GM21390 (cell line): ENCODE measurements at regions not wholly inside any gene's neighbourhood (a gene's known extent, or its start where the extent isn't known, plus 50 kb on each side); places are given as distances from the start of the nearest gene placed in this dataset.

Experiments
- ATAC-seq: cut with Tn5 transposase; IDR thresholded peaks from one replicate; pipeline ENCODE4 v1.9.1; 2021; ENCODE audit not compliant: unreplicated experiment

GRCh38 chr5:159420940-159421339 is 90.7 kb upstream of the IL12B start:
- no peak for ATAC-seq

DNA sequence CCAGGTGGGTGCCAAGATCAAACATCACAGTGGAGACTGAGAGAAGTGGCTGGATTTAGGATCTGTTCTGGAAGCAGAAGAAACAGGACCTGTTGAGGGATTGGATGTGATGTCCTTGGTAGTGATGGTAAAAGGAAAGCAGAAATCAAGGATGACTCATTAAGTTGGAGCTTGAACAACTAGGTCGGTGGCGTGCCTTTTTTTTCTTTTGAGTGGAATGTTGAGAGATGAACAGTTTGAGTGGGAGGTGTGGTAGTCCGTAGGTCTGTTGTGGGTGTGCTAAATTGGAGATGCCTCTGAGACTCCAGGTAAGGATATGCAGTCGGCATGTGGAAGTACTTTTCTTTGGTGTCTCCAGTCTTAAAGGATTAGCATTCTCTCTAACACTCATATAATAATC is 92.1 kb upstream of the IL12B start:
- no peak for ATAC-seq

GRCh38 chr5:159422910-159423309 is 92.6 kb upstream of the IL12B start:
- no peak for ATAC-seq

DNA sequence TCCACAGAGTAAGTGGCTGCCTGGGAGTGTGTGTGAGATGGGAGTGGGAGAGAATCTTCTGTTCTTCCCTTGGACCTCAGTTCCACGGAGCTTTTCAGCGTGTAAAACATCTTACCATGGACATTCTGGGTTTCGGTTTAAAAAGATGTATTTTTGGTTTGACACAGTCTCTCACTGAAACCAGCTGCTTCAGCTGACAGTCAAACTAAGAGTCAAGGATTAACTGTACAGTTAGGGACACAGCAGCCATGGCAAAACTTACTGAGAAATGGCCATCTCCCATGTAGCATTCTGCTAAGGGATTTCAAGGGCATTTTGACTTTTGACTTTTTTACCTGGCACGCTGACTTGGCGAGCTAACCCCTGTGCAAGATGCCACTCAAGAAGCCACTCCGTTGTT is 93.8 kb upstream of the IL12B start:
- ATAC-seq, result no peak

GRCh38 chr5:159426694-159427093 is 96.4 kb upstream of the IL12B start:
- ATAC-seq, result no peak

DNA sequence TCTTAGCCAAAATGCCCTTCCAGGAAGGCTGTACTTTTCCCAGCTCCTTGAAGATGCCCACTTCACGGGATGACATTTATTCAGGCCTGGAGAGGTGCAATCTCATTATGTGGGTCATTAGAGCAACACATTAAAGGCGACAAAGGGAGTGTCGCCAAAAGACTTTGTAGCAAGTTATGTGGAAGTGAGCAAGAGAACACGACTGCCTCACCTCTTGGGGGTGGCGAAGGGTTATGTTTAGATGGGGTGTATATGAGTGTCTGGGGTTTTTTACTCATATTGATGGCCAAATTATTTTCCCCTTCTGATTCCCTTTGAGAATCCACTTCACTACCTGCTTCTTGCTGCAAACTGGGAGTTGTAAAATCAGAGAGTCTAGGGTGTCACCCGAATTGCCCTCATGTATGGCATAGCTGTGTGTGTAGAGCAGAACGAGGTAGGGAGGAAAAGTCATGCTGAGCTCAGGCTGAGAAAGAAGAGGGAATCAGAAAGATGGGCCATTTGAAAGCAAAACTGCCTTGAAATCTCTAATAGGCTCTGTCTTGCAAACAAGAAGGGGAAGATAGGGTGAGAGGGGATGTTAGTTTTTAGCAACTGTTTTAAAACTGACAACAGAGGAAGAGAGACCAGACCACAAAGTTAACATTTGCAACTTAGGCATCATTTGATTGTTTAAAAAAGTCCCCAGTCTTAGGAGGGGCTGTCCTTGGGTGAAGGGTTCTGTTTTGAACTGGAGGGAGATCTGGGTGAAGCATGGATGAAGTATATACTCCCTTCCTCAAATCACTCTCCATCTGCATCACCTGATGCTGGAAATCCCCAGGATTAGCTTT is 97.1 kb upstream of the IL12B start:
- ATAC-seq, result peak; percentile 75

DNA sequence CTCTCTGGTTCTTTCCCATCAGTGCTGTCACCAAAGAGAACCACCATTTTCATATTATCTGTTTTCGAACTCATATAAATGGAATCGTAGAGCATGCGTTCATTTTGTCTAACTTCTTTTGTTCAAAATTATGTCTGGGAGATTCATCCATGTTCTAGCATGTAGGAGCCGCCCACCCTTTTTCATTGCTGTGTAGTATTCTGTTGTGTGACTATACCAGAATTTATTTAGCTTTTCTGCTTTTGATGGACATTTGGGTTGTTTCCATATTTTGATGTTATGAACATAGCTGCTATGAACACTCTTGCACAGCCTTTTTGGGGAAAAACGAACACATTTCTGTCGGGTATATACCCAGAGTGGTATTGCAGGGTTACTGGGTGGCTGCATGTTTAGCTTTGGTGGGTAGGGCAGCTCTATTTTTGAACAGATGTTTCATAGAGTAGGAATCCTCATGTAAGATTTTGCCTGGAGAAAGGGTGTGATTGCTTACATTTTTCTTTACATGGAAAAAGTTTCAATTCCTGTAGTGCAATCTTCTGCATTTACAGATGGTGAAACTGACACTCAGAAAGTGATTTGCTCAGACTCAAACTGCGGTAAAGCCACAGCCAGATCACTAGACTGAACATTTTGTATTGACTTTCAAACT is 100.2 kb upstream of the IL12B start:
- ATAC-seq, result no peak

- ATAC-seq, result no peak
Measured at GRCh38 chr5:159435855-159436254, 105.6 kb upstream of the IL12B start.

DNA sequence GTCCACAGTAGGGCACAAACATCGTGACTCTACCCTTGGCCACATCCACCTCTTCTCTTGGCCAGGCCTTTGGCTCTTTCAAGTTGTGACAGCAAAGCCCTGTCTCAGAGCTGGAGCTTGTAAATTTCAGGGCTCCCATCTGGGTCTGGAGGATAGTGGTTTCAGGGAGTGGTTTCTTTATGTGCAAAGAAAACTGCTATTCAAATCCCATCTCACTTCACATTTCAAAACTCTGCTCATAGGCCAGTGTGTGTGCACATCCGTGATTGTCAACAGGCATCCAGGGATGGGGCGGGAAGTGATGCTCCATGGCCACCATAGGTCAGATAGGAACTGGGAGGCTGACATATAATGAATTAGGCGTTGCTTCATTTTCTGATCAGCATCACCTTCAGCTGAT is 107.8 kb upstream of the IL12B start:
- ATAC-seq, result no peak

GRCh38 chr5:159439002-159439401 is 108.7 kb upstream of the IL12B start:
- no peak for ATAC-seq

GRCh38 chr5:159440235-159440634 is 109.9 kb upstream of the IL12B start:
- ATAC-seq, result peak; percentile 74

- ATAC-seq, result no peak
Measured at GRCh38 chr5:159440968-159441367, 110.7 kb upstream of the IL12B start.

- ATAC-seq, result no peak
Measured at GRCh38 chr5:159441441-159441840, 111.2 kb upstream of the IL12B start.

GRCh38 chr5:159442206-159442850 is 112.0 kb upstream of the IL12B start:
- ATAC-seq, result no peak

GRCh38 chr5:159444441-159445082 is 114.3 kb upstream of the IL12B start:
- ATAC-seq, result no peak

- ATAC-seq, result no peak
Measured at GRCh38 chr5:159447116-159447515, 116.8 kb upstream of the IL12B start.

- ATAC-seq, result no peak
Measured at GRCh38 chr5:159448841-159449407, 118.6 kb upstream of the IL12B start.

GRCh38 chr5:159449925-159450324 is 119.6 kb upstream of the IL12B start:
- no peak for ATAC-seq

- ATAC-seq, result no peak
Measured at GRCh38 chr5:159450417-159450816, 120.1 kb upstream of the IL12B start.

GRCh38 chr5:159451197-159452052 is 121.1 kb upstream of the IL12B start:
- ATAC-seq, result no peak
